Adrenal gland (tissue), 9 donors: ENCODE measurements at regions not wholly inside any gene's neighbourhood (a gene's known extent, or its start where the extent isn't known, plus 50 kb on each side); places are given as distances from the start of the nearest gene placed in this dataset.

Experiments
- DNase-seq, 7 donors: peaks; one replicate each; pipeline ENCODE4 v3.0.0-alpha.2; 2019 to 2020
- H3K27ac ChIP-seq, 5 donors: fragments of 200-600 bp; sonication (generic) in 4 of 5; 1 replicate in 3 of 5; 2 replicates in 2 of 5; pipeline versions ENCODE4 v1.5.1 to v1.8.0; 2016 to 2020; ENCODE audit warnings: mild to moderate bottlenecking in 1 of 5
- H3K27me3 ChIP-seq: fragments of 200-600 bp; 2 replicates; pipeline ENCODE4 v1.8.0; 2021
- H3K36me3 ChIP-seq, 2 donors: fragments of 200-600 bp; replicated peaks in 1 of 2; 1 replicate in 1 of 2; 2 replicates in 1 of 2; pipeline versions ENCODE4 v1.5.1 to v1.8.0; 2018 to 2022
- H3K4me1 ChIP-seq, 2 donors: fragments of 200-600 bp; replicated peaks in 1 of 2; 1 replicate in 1 of 2; 2 replicates in 1 of 2; pipeline versions ENCODE4 v1.5.1 to v1.8.0; 2018 to 2021
- H3K4me3 ChIP-seq, 4 donors: fragments of 200-600 bp; sonication (generic) in 3 of 4; one replicate each; pipeline ENCODE4 v1.5.1; 2016 to 2018
- H3K9me3 ChIP-seq, 3 donors: fragments of 200-600 bp; sonication (generic) in 1 of 3; replicated peaks in 1 of 3; 1 replicate in 2 of 3; 2 replicates in 1 of 3; pipeline versions ENCODE4 v1.5.1 to v1.8.0; 2016 to 2021
- CTCF ChIP-seq, 6 experiments: fragments of 450-650 bp in 4 of 6; fragments of 200-600 bp in 2 of 6; sonication (generic) in 1 of 6; IDR thresholded peaks; 1 replicate in 5 of 6; 2 replicates in 1 of 6; pipeline versions ENCODE4 v1.5.1 to v1.8.0; 2016 to 2021; ENCODE audit warnings: antibody characterized with exemption in 6 of 6, mild to moderate bottlenecking in 2 of 6, moderate library complexity in 1 of 6
- POLR2A ChIP-seq, 2 donors: fragments of 450-650 bp; IDR thresholded peaks; one replicate each; pipeline ENCODE4 v1.6.1; 2017; ENCODE audit warnings: antibody characterized with exemption in 2 of 2, mild to moderate bottlenecking in 2 of 2, moderate library complexity in 1 of 2
- WGBS, 4 donors: extraction: QIAGEN DNeasy Blood & Tissue Kit in 2 of 4; methylation state at CpG; one replicate each; pipeline versions ENCODE4 v1.1.5 to v1.1.7; 2013 to 2017; 5-methylcytosine and 5-hydroxymethylcytosine counted together
- intact Hi-C, 2 donors: fragments of 100-400 bp; cut with DNase I; formaldehyde crosslinking; loops; one replicate each; pipeline versions ENCODE4 v1.14.1 to v1.15.0; 2022 to 2023
- donor health status: healthy with polysubstance abuse.
- donor health status: Bipolar disorder and iron deficiency.
- donor health status: DM: yes; HTN: yes; CAD: no.
- donor health status: DM: no; HTN: no; CAD: no.
- donor health status: DM: no; HTN: no; CAD: no.

- Histone ChIP-seq H3K9me3 (no peaks in the 10 kb centered on the region), H3K4me1 (no peaks in the 10 kb centered on the region), H3K36me3 (no peaks in the 10 kb centered on the region), H3K27ac (no peak overlapping the region), H3K27me3 (no peaks in the 10 kb centered on the region), H3K4me3 (no peak overlapping the region)
- 53 to 72% (median 62%) methylated on average over 1 of the region's 1 CpG for WGBS, 4 donors
- DNase-seq = no peak
- intact Hi-C loops = no loop called here
- TF ChIP-seq POLR2A (IDR thresholded peaks at IDR 0.05) (no peak), CTCF (IDR thresholded peaks at IDR 0.05) (no peak)
Observed at GRCh38 chr10:109343293-109343692, 580.0 kb downstream of the XPNPEP1 start.

- Histone ChIP-seq H3K36me3 (no peaks in the 10 kb centered on the region), H3K4me3 (no peak overlapping the region), H3K9me3 (no peaks in the 10 kb centered on the region), H3K27ac (no peak overlapping the region), H3K27me3 (no peaks in the 10 kb centered on the region), H3K4me1 (no peaks in the 10 kb centered on the region)
- TF ChIP-seq POLR2A (IDR thresholded peaks at IDR 0.05) = no peak
- no peak for TF ChIP-seq CTCF (IDR thresholded peaks at IDR 0.05)
- no peak for DNase-seq
- intact Hi-C loops = no loop called here
Observed at GRCh38 chr10:109341986-109342385, 581.3 kb downstream of the XPNPEP1 start.

GRCh38 chr10:109328001-109328400 lies 595.3 kb downstream of the XPNPEP1 start:
- intact Hi-C loops = no loop called here
- no peaks in the 10 kb centered on the region for H3K4me1 ChIP-seq
- no peak for DNase-seq
- WGBS, 4 donors = 57 to 80% (median 65%) methylated on average over 3 of the region's 3 CpGs
- no peaks in the 10 kb centered on the region for H3K9me3 ChIP-seq
- no peak overlapping the region for H3K4me3 ChIP-seq
- no peaks in the 10 kb centered on the region for H3K36me3 ChIP-seq
- no peak overlapping the region for H3K27ac ChIP-seq
- no peaks in the 10 kb centered on the region for H3K27me3 ChIP-seq
- no peak for TF ChIP-seq POLR2A (IDR thresholded peaks at IDR 0.05)
- TF ChIP-seq CTCF (IDR thresholded peaks at IDR 0.05) = no peak

- TF ChIP-seq POLR2A (IDR thresholded peaks at IDR 0.05) (no peak), CTCF (IDR thresholded peaks at IDR 0.05) (no peak)
- DNase-seq = no peak
- no peaks in the 10 kb centered on the region for H3K9me3 ChIP-seq
- no peaks in the 10 kb centered on the region for H3K36me3 ChIP-seq
- intact Hi-C loops = no loop called here
- no peak overlapping the region for H3K4me3 ChIP-seq
- no peaks in the 10 kb centered on the region for H3K27me3 ChIP-seq
- H3K4me1 ChIP-seq = no peaks in the 10 kb centered on the region
- no peak overlapping the region for H3K27ac ChIP-seq
- WGBS, 4 donors = 69 to 86% (median 81%) methylated on average over 2 of the region's 2 CpGs
Observed at GRCh38 chr10:109327266-109327665, 596.0 kb downstream of the XPNPEP1 start.
